AG04449 (cell line): ENCODE measurements at regions not wholly inside any gene's neighbourhood (a gene's known extent, or its start where the extent isn't known, plus 50 kb on each side); places are given as distances from the start of the nearest gene placed in this dataset.

ENCODE experiments used
- CTCF ChIA-PET: fragments of 350-600 bp; formaldehyde crosslinking; extraction: SDS; loops from one replicate; lab custom pipeline; 2021; ENCODE audit warnings: antibody characterized with exemption; lab: Yijun Ruan, JAX
- POLR2A ChIA-PET: fragments of 400-600, 350-600 bp; formaldehyde crosslinking; extraction: SDS; loops from one replicate; lab custom pipeline; 2020; ENCODE audit warnings: antibody characterized with exemption, inconsistent platforms; lab: Yijun Ruan, JAX
- DNase-seq: peaks from one replicate; pipeline ENCODE4 v3.0.0-alpha.2; 2010; ENCODE audit warnings: low read depth, low spot score
- H3K4me3 ChIP-seq: 2 replicates; pipeline ENCODE4 v1.5.1; 2011; ENCODE audit warnings: low read depth, mild to moderate bottlenecking, control low read depth, low read length
- CTCF ChIP-seq: IDR thresholded peaks from one replicate; pipeline ENCODE4 v1.5.1; 2011; ENCODE audit warnings: mild to moderate bottlenecking, moderate library complexity, low read length, control low read depth, inconsistent platforms; ENCODE audit not compliant: insufficient read depth; ENCODE audit errors: missing control alignments

- TF ChIP-seq CTCF: no peak
- ChIA-PET CTCF (no interaction called here), POLR2A (no interaction called here)
- H3K4me3 ChIP-seq: no peak overlapping the region
- no peak for DNase-seq
These were observed 1523.7 kb upstream of the PIK3C3 start for GRCh38 chr18:40431071-40431985.

- no peak for DNase-seq
- H3K4me3 ChIP-seq: no peak overlapping the region
- TF ChIP-seq CTCF: no peak
- POLR2A ChIA-PET: no interaction called here
- CTCF ChIA-PET: interaction anchor here (1.4 kb wide), 1 partner anchor 10 kb away, joined by 4 read pairs; no protein-coding TSS in a partner anchor
These were observed 1531.7 kb upstream of the PIK3C3 start for GRCh38 chr18:40423291-40423690.

- no peak overlapping the region for H3K4me3 ChIP-seq
- ChIA-PET POLR2A (no interaction called here), CTCF (no interaction called here)
- no peak for TF ChIP-seq CTCF
- no peak for DNase-seq
These were observed 1534.4 kb upstream of the PIK3C3 start for GRCh38 chr18:40420675-40421074.

- ChIA-PET CTCF (no interaction called here), POLR2A (no interaction called here)
- no peak for DNase-seq
- no peak overlapping the region for H3K4me3 ChIP-seq
- no peak for TF ChIP-seq CTCF
These were observed 1537.5 kb upstream of the PIK3C3 start for GRCh38 chr18:40417501-40417900.

GRCh38 chr18:40415821-40416220 is 1539.2 kb upstream of the PIK3C3 start:
- DNase-seq: no peak
- H3K4me3 ChIP-seq: no peak overlapping the region
- ChIA-PET POLR2A (no interaction called here), CTCF (no interaction called here)
- TF ChIP-seq CTCF: no peak

- POLR2A ChIA-PET: no interaction called here
- DNase-seq: no peak
- H3K4me3 ChIP-seq: no peak overlapping the region
- CTCF ChIA-PET: no interaction called here
- TF ChIP-seq CTCF: no peak
These were observed 1539.8 kb upstream of the PIK3C3 start for GRCh38 chr18:40415176-40415791.
